NCI-H1694 (cell line): ENCODE measurements at regions not wholly inside any gene's neighbourhood (a gene's known extent, or its start where the extent isn't known, plus 50 kb on each side); places are given as distances from the start of the nearest gene placed in this dataset.
"Not testable (repeated sequence)": the region's sequence is repeated elsewhere in the genome, so short reads cannot be mapped to it uniquely, and the experiment has no call there.

Experiments
- DNase-seq: peaks from one replicate; lab custom pipeline; 2025; lab: John Stamatoyannopoulos, UW

GRCh38 chr2:115904516-115904915, 1462.1 kb downstream of the DPP10 start:
- DNase-seq: no peak

- no peak for DNase-seq
Measured at GRCh38 chr2:115908731-115909130, 1466.3 kb downstream of the DPP10 start.

GRCh38 chr2:115910270-115910669, 1467.8 kb downstream of the DPP10 start:
- no peak for DNase-seq

- DNase-seq: no peak
Measured at GRCh38 chr2:115913921-115914320, 1471.5 kb downstream of the DPP10 start.

GRCh38 chr2:115921541-115921940, 1479.1 kb downstream of the DPP10 start:
- DNase-seq: no peak

- no peak for DNase-seq
Measured at GRCh38 chr2:115939902-115940301, 1497.5 kb downstream of the DPP10 start.

GRCh38 chr2:115942800-115943199, 1500.4 kb downstream of the DPP10 start:
- no peak for DNase-seq

- DNase-seq: no peak
Measured at GRCh38 chr2:115946341-115946740, 1503.9 kb downstream of the DPP10 start.

GRCh38 chr2:115946891-115947290, 1504.5 kb downstream of the DPP10 start:
- no peak for DNase-seq

- no peak for DNase-seq
Measured at GRCh38 chr2:115976916-115977315, 1534.5 kb downstream of the DPP10 start.

- DNase-seq: no peak
Measured at GRCh38 chr2:115999039-115999438, 1556.6 kb downstream of the DPP10 start.

GRCh38 chr2:116023026-116023425, 1580.6 kb downstream of the DPP10 start:
- DNase-seq: no peak

GRCh38 chr2:116038758-116039157, 1596.3 kb downstream of the DPP10 start:
- DNase-seq: not testable (repeated sequence)

GRCh38 chr2:116042530-116042929, 1600.1 kb downstream of the DPP10 start:
- no peak for DNase-seq

- no peak for DNase-seq
Measured at GRCh38 chr2:116057538-116057937, 1615.1 kb downstream of the DPP10 start.

GRCh38 chr2:116061023-116061422, 1618.6 kb downstream of the DPP10 start:
- DNase-seq: no peak

GRCh38 chr2:116073731-116074130, 1631.3 kb downstream of the DPP10 start:
- DNase-seq: no peak

- no peak for DNase-seq
Measured at GRCh38 chr2:116074161-116074560, 1631.7 kb downstream of the DPP10 start.

- no peak for DNase-seq
Measured at GRCh38 chr2:116088236-116088635, 1645.8 kb downstream of the DPP10 start.

- DNase-seq: no peak
Measured at GRCh38 chr2:116094196-116094595, 1651.8 kb downstream of the DPP10 start.

- DNase-seq: no peak
Measured at GRCh38 chr2:116095636-116096035, 1653.2 kb downstream of the DPP10 start.

- no peak for DNase-seq
Measured at GRCh38 chr2:116098049-116098448, 1655.6 kb downstream of the DPP10 start.

GRCh38 chr2:116109471-116109870, 1667.0 kb downstream of the DPP10 start:
- DNase-seq: no peak

GRCh38 chr2:116117845-116118244, 1675.4 kb downstream of the DPP10 start:
- DNase-seq: no peak

GRCh38 chr2:116132833-116133232, 1681.7 kb upstream of the DDX18 start:
- no peak for DNase-seq
